ENCODE measurements at regions not wholly inside any gene's neighbourhood (a gene's known extent, or its start where the extent isn't known, plus 50 kb on each side); places are given as distances from the start of the nearest gene placed in this dataset.

- TF ChIP-seq CTCF (IDR thresholded peaks at IDR 0.05; ENCODE audit: low read depth, low read length, missing control alignments): no peak
- DNase-seq: no peak
- Histone ChIP-seq H3K36me3 (replicated peaks) (no peaks in the 10 kb centered on the region), H3K27me3 (replicated peaks) (peaks cover 7% of the 10 kb centered on the region), H3K27ac (no peak overlapping the region), H3K4me3 (ENCODE audit: low read depth, low read length) (no peak overlapping the region)
- in situ Hi-C loops (cut with HindIII; ENCODE audit: low pct_ligation_motif_present, low sequenced_read_pairs): no loop called here
Measured at GRCh38 chr6:33896391-33897188, 92.8 kb upstream of the MLN start.

DNA sequence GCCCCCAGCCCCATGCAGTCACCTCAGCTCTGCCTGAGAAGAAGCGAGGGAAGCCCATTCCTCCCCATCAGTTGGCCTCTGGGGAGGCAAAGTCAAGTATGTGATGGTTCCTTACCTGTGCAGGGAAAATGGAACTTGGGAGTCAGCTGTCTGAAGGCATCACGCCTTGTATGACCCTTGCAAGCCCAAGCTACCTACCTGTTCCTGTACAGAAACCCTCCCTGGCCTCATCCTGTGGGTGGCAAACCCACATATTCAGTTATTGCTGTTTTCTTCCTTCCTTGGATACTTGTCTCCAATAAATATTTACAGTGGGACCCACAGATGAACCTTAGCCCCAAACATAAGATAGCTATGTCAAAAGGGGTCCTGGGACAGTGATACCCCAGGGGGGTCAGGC is 92.2 kb upstream of the MLN start:
- Histone ChIP-seq H3K27ac (no peak overlapping the region), H3K27me3 (replicated peaks) (peaks cover 10% of the 10 kb centered on the region), H3K36me3 (replicated peaks) (no peaks in the 10 kb centered on the region), H3K4me3 (ENCODE audit: low read depth, low read length) (no peak overlapping the region)
- DNase-seq: no peak
- in situ Hi-C loops (cut with HindIII; ENCODE audit: low pct_ligation_motif_present, low sequenced_read_pairs): no loop called here
- TF ChIP-seq CTCF (IDR thresholded peaks at IDR 0.05; ENCODE audit: low read depth, low read length, missing control alignments): no peak

DNA sequence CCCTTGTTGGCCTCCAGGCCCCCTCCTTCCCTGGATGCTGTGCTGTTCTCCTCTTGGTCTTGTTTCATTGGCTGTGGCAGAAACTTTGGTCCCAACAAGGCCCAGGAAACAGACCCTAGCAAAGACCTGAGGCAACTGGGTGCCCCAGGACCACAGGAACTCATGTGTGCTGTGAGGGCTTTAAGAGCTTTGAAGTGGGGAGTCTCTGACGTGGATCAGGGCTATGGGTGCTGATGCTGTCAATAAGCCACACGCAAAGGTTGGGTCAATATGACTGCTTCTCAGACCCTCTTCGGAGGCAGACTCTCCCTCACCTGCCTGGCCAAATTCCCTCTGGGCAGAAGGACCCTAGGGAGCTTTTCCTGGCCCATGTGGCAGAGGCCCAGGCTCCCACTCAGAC is 91.5 kb upstream of the MLN start:
- Histone ChIP-seq H3K36me3 (replicated peaks) (no peaks in the 10 kb centered on the region), H3K4me3 (ENCODE audit: low read depth, low read length) (no peak overlapping the region), H3K27me3 (replicated peaks) (peaks cover 10% of the 10 kb centered on the region), H3K27ac (no peak overlapping the region)
- no peak for DNase-seq
- in situ Hi-C loops (cut with HindIII; ENCODE audit: low pct_ligation_motif_present, low sequenced_read_pairs): no loop called here
- no peak for TF ChIP-seq CTCF (IDR thresholded peaks at IDR 0.05; ENCODE audit: low read depth, low read length, missing control alignments)

- peaks cover 10% of the 10 kb centered on the region for H3K27me3 ChIP-seq (replicated peaks)
- H3K27ac ChIP-seq: no peak overlapping the region
- H3K4me3 ChIP-seq (ENCODE audit: low read depth, low read length): no peak overlapping the region
- in situ Hi-C loops (cut with HindIII; ENCODE audit: low pct_ligation_motif_present, low sequenced_read_pairs): no loop called here
- TF ChIP-seq CTCF (IDR thresholded peaks at IDR 0.05; ENCODE audit: low read depth, low read length, missing control alignments): no peak
- H3K36me3 ChIP-seq (replicated peaks): no peaks in the 10 kb centered on the region
- no peak for DNase-seq
Measured at GRCh38 chr6:33894438-33894837, 90.6 kb upstream of the MLN start.

GRCh38 chr6:33892581-33893346 is 89.0 kb upstream of the MLN start:
- no peak for DNase-seq
- no peak for TF ChIP-seq CTCF (IDR thresholded peaks at IDR 0.05; ENCODE audit: low read depth, low read length, missing control alignments)
- no peaks in the 10 kb centered on the region for H3K36me3 ChIP-seq (replicated peaks)
- peaks cover 8% of the 10 kb centered on the region for H3K27me3 ChIP-seq (replicated peaks)
- no peak overlapping the region for H3K27ac ChIP-seq
- no peak overlapping the region for H3K4me3 ChIP-seq (ENCODE audit: low read depth, low read length)
- in situ Hi-C loops (cut with HindIII; ENCODE audit: low pct_ligation_motif_present, low sequenced_read_pairs): no loop called here

All from brain microvascular endothelial cell (primary cell).